GM12878 (cell line): ENCODE measurements at regions not wholly inside any gene's neighbourhood (a gene's known extent, or its start where the extent isn't known, plus 50 kb on each side); places are given as distances from the start of the nearest gene placed in this dataset.
A peak's percentile ranks its signal among the peaks of the same experiment; 100 is the strongest.

Source experiments
- ATAC-seq: fragments of 200-7000 bp; cut with Tn5 transposase; 3 replicates; pipeline ENCODE4 v1.9.1; 2020; ENCODE audit warnings: mild to moderate bottlenecking, moderate library complexity
- BruUV-seq: library from RNA; stranded (reverse); fragments of 400-500 nt; replicated peaks from 2 replicates; lab custom pipeline; 2021; lab: Mats Ljungman, UMichigan
- CTCF ChIA-PET: fragments of 300-600 bp; sonication (Branson Sonifier 250); formaldehyde crosslinking; extraction: SDS; loops from one replicate; lab custom pipeline; 2021; ENCODE audit warnings: inconsistent platforms; lab: Yijun Ruan, JAX
- POLR2A ChIA-PET: fragments of 350-600 bp; formaldehyde crosslinking; extraction: SDS; loops from one replicate; lab custom pipeline; 2021; ENCODE audit warnings: inconsistent platforms; lab: Charles Lee
- RAD21 ChIA-PET: fragments of 300-600 bp; sonication (Branson Sonifier 250); formaldehyde crosslinking; loops from one replicate; lab custom pipeline; 2023; ENCODE audit warnings: antibody characterized with exemption; ENCODE audit not compliant: unreplicated experiment; lab: Charles Lee
- SMC1A ChIA-PET: fragments of 300-600 bp; sonication (Branson Sonifier 250); formaldehyde crosslinking; loops from one replicate; lab custom pipeline; 2023; ENCODE audit not compliant: unreplicated experiment, uncharacterized antibody; lab: Charles Lee
- DNase-seq: peaks from one replicate; pipeline ENCODE4 v3.0.0-alpha.2; 2011; ENCODE audit warnings: low read depth, low spot score
- FAIRE-seq: peaks from 3 replicates; lab custom pipeline; 2011; peaks lifted over from hg19 to GRCh38; lab: Jason Lieb, UNC
- H2AFZ ChIP-seq: 2 replicates; pipeline ENCODE4 v1.6.0; 2011; ENCODE audit warnings: low read depth, low read length, control low read depth; ENCODE audit not compliant: control insufficient read depth
- H3K27ac ChIP-seq: 2 replicates; pipeline ENCODE4 v1.5.1; 2011; ENCODE audit warnings: control low read depth; ENCODE audit not compliant: control insufficient read depth, insufficient read depth
- H3K27me3 ChIP-seq, 2 experiments: replicated peaks in 1 of 2; 2 replicates each; pipeline versions ENCODE4 v1.6.0 to v1.6.1; 2011; ENCODE audit warnings: low read length in 1 of 2; ENCODE audit not compliant: control insufficient read depth in 2 of 2, insufficient read depth in 2 of 2
- H3K36me3 ChIP-seq, 2 experiments: 2 replicates each; pipeline ENCODE4 v1.5.1; 2011; ENCODE audit warnings: low read length in 1 of 2; ENCODE audit not compliant: control insufficient read depth in 2 of 2, insufficient read depth in 2 of 2
- H3K4me1 ChIP-seq: 2 replicates; pipeline ENCODE4 v1.6.1; 2011; ENCODE audit warnings: mild to moderate bottlenecking, low read length, moderate library complexity, mixed read lengths; ENCODE audit not compliant: control insufficient read depth, insufficient read depth
- H3K4me2 ChIP-seq: 2 replicates; pipeline ENCODE4 v1.6.0; 2011; ENCODE audit warnings: control low read depth; ENCODE audit not compliant: control insufficient read depth, insufficient read depth
- H3K4me3 ChIP-seq: fragments of 200-600 bp; sonication (generic); 2 replicates; pipeline ENCODE4 v1.5.1; 2016
- H3K79me2 ChIP-seq: 2 replicates; pipeline ENCODE4 v1.6.0; 2011; ENCODE audit warnings: low read length; ENCODE audit not compliant: control insufficient read depth, insufficient read depth
- H3K9ac ChIP-seq: 2 replicates; pipeline ENCODE4 v1.8.0; 2011; ENCODE audit warnings: low read length, control low read depth, mixed read lengths; ENCODE audit not compliant: control insufficient read depth, insufficient read depth
- H3K9me3 ChIP-seq: replicated peaks from 3 replicates; pipeline ENCODE4 v1.5.1; 2011; ENCODE audit warnings: mild to moderate bottlenecking, low read length; ENCODE audit not compliant: control insufficient read depth, insufficient read depth
- H4K20me1 ChIP-seq: 2 replicates; pipeline ENCODE4 v1.6.0; 2011; ENCODE audit not compliant: control insufficient read depth, insufficient read depth
- ATF3 ChIP-seq: IDR thresholded peaks from 2 replicates; pipeline ENCODE4 v1.6.1; 2011; ENCODE audit warnings: low read depth, mild to moderate bottlenecking, low read length, moderate library complexity, borderline replicate concordance; ENCODE audit errors: extremely low read depth
- ELK1 ChIP-seq: IDR thresholded peaks from 2 replicates; pipeline ENCODE4 v1.6.1; 2012; ENCODE audit warnings: low read depth, low read length, improper control_type of control experiment
- ESRRA ChIP-seq: IDR thresholded peaks from 2 replicates; pipeline ENCODE4 v1.6.1; 2012; ENCODE audit warnings: mild to moderate bottlenecking, low read length, improper control_type of control experiment
- HDAC6 ChIP-seq: fragments of 200-600 bp; sonication (generic); IDR thresholded peaks from one replicate; pipeline ENCODE4 v1.8.0; 2017; ENCODE audit warnings: antibody characterized with exemption; ENCODE audit not compliant: unreplicated experiment
- MTA2 ChIP-seq: fragments of 450-650 bp; IDR thresholded peaks from 2 replicates; pipeline ENCODE4 v1.6.1; 2016; ENCODE audit warnings: low read depth, mild to moderate bottlenecking, moderate library complexity
- NFYA ChIP-seq: IDR thresholded peaks from 2 replicates; pipeline ENCODE4 v1.6.1; 2011; ENCODE audit warnings: low read depth, mild to moderate bottlenecking, low read length, improper control_type of control experiment, borderline replicate concordance
- RAD21 ChIP-seq: IDR thresholded peaks from 2 replicates; pipeline ENCODE4 v1.6.1; 2011; ENCODE audit warnings: mild to moderate bottlenecking, low read depth, low read length, moderate library complexity; ENCODE audit not compliant: insufficient read depth
- RAD51 ChIP-seq: fragments of 450-650 bp; IDR thresholded peaks from 2 replicates; pipeline ENCODE4 v1.6.1; 2016; ENCODE audit warnings: moderate library complexity, mild to moderate bottlenecking, inconsistent platforms
- RBBP5 ChIP-seq: fragments of 200-600 bp; sonication (generic); conservative IDR thresholded peaks from 2 replicates; pipeline ENCODE4 v1.6.1; 2016
- SREBF1 ChIP-seq: IDR thresholded peaks from 2 replicates; pipeline ENCODE4 v1.6.1; 2012; ENCODE audit warnings: mild to moderate bottlenecking, low read length
- ZNF207 ChIP-seq: fragments of 450-650 bp; IDR thresholded peaks from 2 replicates; pipeline ENCODE4 v1.6.1; 2014; ENCODE audit warnings: antibody characterized with exemption, mild to moderate bottlenecking, borderline replicate concordance
- ZNF384 ChIP-seq: IDR thresholded peaks from 2 replicates; pipeline ENCODE4 v1.6.1; 2012; ENCODE audit warnings: low read depth, mild to moderate bottlenecking, low read length, improper control_type of control experiment, borderline replicate concordance
- WGBS: methylation state at CpG from one replicate; pipeline ENCODE4 v1.1.6; 2016; ENCODE audit warnings: low lambda C conversion rate; ENCODE audit not compliant: insufficient replicate concordance, insufficient coverage; ENCODE audit errors: missing lambda C conversion rate; 5-methylcytosine and 5-hydroxymethylcytosine counted together
- in situ Hi-C: fragments of 300-500 bp; cut with MboI; formaldehyde crosslinking; loops from 9 replicates; pipeline ENCODE4 v1.14.3; 2018; ENCODE audit warnings: mixed read lengths
- intact Hi-C: fragments of 100-400 bp; cut with micrococcal nuclease; formaldehyde crosslinking; loops from one replicate; pipeline ENCODE4 v1.14.2; 2022; ENCODE audit not compliant: unreplicated experiment
- TF ChIP-seq, protein P1 (sequence below): IDR thresholded peaks from 2 replicates; pipeline ENCODE4 v1.6.1; 2012; ENCODE audit warnings: mild to moderate bottlenecking, low read depth, low read length
- TF ChIP-seq, protein P2 (sequence below): fragments of 450-650 bp; IDR thresholded peaks from 2 replicates; pipeline ENCODE4 v1.6.1; 2017; ENCODE audit warnings: mild to moderate bottlenecking, low read depth, inconsistent platforms; ENCODE audit not compliant: poor library complexity, severe bottlenecking
- TF ChIP-seq, protein P3 (sequence below): fragments of 150-350 bp; IDR thresholded peaks from 2 replicates; pipeline ENCODE4 v1.6.1; 2014; ENCODE audit warnings: mild to moderate bottlenecking, low read depth, low read length

DNA sequence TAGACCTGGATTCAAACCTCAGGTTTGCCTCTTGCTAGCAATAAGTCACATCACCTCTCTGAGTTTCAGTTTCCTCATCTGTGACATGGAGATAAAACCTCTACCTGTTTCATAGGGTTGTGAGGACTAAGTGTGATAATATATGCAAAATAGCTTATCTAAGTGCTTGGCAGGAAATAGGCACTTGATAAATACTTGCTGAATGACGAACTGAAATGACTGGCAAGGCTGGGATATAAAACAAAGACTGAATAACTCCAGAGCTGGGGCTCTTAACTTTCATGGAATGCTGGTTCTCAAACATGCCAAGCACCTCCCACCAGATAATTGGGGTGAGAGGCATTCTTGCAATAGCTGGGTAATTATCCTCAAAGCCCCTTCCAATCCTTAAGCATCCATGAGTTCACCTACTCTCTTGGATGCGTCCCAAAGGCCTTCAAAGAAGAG is 87.6 kb downstream of the ADRB2 start:
- Histone ChIP-seq H3K4me1 (no peaks in the 10 kb centered on the region; the same call in 1 of the 2 replicates), H3K9me3 (no peaks in the 10 kb centered on the region), H3K27me3 (no peaks in the 10 kb centered on the region), H2AFZ (no peak overlapping the region), H3K9ac (no peak overlapping the region), H4K20me1 (no peaks in the 10 kb centered on the region), H3K27ac (no peak overlapping the region), H3K4me2 (no peak overlapping the region), H3K79me2 (no peaks in the 10 kb centered on the region), H3K4me3 (no peak overlapping the region), H3K36me3 (no peaks in the 10 kb centered on the region)
- CTCF ChIA-PET = interaction anchor here (0.6 to 1.5 kb wide), 6 partner anchors 10 to 174 kb away, joined by 3 to 4 read pairs (median 3); no protein-coding TSS in a partner anchor
- SMC1A ChIA-PET = interaction anchor here (1.1 to 1.4 kb wide), 3 partner anchors 9 to 181 kb away, joined by 3 to 4 read pairs (median 3); no protein-coding TSS in a partner anchor
- POLR2A ChIA-PET = no interaction called here
- in situ Hi-C loops (no loop called here), intact Hi-C loops (no loop called here)
- DNase-seq (no peak), FAIRE-seq (no peak), ATAC-seq (peak; percentile 56)
- no TSS peak for BruUV-seq
- RAD21 ChIA-PET = interaction anchor here (1.2 kb wide), 1 partner anchor 44 kb away, joined by 4 read pairs; no protein-coding TSS in a partner anchor
- 45% methylated on average over 2 of the region's 2 CpGs for WGBS
- TF ChIP-seq RAD51 = no peak
- no peak for TF ChIP-seq SREBF1
- TF ChIP-seq RAD21 = no peak
- TF ChIP-seq, protein P1, sequence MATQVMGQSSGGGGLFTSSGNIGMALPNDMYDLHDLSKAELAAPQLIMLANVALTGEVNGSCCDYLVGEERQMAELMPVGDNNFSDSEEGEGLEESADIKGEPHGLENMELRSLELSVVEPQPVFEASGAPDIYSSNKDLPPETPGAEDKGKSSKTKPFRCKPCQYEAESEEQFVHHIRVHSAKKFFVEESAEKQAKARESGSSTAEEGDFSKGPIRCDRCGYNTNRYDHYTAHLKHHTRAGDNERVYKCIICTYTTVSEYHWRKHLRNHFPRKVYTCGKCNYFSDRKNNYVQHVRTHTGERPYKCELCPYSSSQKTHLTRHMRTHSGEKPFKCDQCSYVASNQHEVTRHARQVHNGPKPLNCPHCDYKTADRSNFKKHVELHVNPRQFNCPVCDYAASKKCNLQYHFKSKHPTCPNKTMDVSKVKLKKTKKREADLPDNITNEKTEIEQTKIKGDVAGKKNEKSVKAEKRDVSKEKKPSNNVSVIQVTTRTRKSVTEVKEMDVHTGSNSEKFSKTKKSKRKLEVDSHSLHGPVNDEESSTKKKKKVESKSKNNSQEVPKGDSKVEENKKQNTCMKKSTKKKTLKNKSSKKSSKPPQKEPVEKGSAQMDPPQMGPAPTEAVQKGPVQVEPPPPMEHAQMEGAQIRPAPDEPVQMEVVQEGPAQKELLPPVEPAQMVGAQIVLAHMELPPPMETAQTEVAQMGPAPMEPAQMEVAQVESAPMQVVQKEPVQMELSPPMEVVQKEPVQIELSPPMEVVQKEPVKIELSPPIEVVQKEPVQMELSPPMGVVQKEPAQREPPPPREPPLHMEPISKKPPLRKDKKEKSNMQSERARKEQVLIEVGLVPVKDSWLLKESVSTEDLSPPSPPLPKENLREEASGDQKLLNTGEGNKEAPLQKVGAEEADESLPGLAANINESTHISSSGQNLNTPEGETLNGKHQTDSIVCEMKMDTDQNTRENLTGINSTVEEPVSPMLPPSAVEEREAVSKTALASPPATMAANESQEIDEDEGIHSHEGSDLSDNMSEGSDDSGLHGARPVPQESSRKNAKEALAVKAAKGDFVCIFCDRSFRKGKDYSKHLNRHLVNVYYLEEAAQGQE = no peak
- no peak for TF ChIP-seq ZNF207
- no peak for TF ChIP-seq HDAC6
- TF ChIP-seq ELK1 = no peak
- TF ChIP-seq, protein P2, sequence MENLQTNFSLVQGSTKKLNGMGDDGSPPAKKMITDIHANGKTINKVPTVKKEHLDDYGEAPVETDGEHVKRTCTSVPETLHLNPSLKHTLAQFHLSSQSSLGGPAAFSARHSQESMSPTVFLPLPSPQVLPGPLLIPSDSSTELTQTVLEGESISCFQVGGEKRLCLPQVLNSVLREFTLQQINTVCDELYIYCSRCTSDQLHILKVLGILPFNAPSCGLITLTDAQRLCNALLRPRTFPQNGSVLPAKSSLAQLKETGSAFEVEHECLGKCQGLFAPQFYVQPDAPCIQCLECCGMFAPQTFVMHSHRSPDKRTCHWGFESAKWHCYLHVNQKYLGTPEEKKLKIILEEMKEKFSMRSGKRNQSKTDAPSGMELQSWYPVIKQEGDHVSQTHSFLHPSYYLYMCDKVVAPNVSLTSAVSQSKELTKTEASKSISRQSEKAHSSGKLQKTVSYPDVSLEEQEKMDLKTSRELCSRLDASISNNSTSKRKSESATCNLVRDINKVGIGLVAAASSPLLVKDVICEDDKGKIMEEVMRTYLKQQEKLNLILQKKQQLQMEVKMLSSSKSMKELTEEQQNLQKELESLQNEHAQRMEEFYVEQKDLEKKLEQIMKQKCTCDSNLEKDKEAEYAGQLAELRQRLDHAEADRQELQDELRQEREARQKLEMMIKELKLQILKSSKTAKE = no peak
- TF ChIP-seq ZNF384 = no peak
- no peak for TF ChIP-seq RBBP5
- TF ChIP-seq, protein P3, sequence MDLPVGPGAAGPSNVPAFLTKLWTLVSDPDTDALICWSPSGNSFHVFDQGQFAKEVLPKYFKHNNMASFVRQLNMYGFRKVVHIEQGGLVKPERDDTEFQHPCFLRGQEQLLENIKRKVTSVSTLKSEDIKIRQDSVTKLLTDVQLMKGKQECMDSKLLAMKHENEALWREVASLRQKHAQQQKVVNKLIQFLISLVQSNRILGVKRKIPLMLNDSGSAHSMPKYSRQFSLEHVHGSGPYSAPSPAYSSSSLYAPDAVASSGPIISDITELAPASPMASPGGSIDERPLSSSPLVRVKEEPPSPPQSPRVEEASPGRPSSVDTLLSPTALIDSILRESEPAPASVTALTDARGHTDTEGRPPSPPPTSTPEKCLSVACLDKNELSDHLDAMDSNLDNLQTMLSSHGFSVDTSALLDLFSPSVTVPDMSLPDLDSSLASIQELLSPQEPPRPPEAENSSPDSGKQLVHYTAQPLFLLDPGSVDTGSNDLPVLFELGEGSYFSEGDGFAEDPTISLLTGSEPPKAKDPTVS = no peak
- TF ChIP-seq ATF3 = no peak
- no peak for TF ChIP-seq ESRRA
- TF ChIP-seq MTA2 = no peak
- TF ChIP-seq NFYA = no peak
